Lung (tissue), 11 donors: ENCODE measurements at regions not wholly inside any gene's neighbourhood (a gene's known extent, or its start where the extent isn't known, plus 50 kb on each side); places are given as distances from the start of the nearest gene placed in this dataset.

Source experiments
- ATAC-seq: fragments of 200-7000 bp; cut with Tn5 transposase; one replicate; pipeline ENCODE4 v1.9.1; 2020; ENCODE audit warnings: moderate number of reproducible peaks; ENCODE audit not compliant: insufficient read depth, low FRiP score
- DNase-seq, 3 donors: peaks; one replicate each; pipeline ENCODE4 v3.0.0-alpha.2; 2013 to 2017
- H3K27ac ChIP-seq, 2 donors: one replicate each; pipeline ENCODE4 v1.5.1; 2013; ENCODE audit warnings: mild to moderate bottlenecking in 2 of 2, moderate library complexity in 2 of 2, control low read depth in 1 of 2, inconsistent platforms in 1 of 2, low read depth in 1 of 2, low read length in 1 of 2
- H3K27me3 ChIP-seq, 3 donors: one replicate each; pipeline ENCODE4 v1.5.1; 2013; ENCODE audit warnings: low read length in 2 of 3; ENCODE audit not compliant: control insufficient read depth in 3 of 3, insufficient read depth in 3 of 3
- H3K36me3 ChIP-seq, 4 donors: one replicate each; pipeline ENCODE4 v1.5.1; 2013; ENCODE audit warnings: low read length in 4 of 4, mild to moderate bottlenecking in 1 of 4, moderate library complexity in 1 of 4; ENCODE audit not compliant: control insufficient read depth in 4 of 4, insufficient read depth in 4 of 4
- H3K4me1 ChIP-seq, 5 donors: one replicate each; pipeline ENCODE4 v1.5.1; 2013; ENCODE audit warnings: low read length in 5 of 5, mild to moderate bottlenecking in 2 of 5, moderate library complexity in 1 of 5; ENCODE audit not compliant: control insufficient read depth in 5 of 5, insufficient read depth in 5 of 5
- H3K4me3 ChIP-seq: one replicate; pipeline ENCODE4 v1.5.1; 2013; ENCODE audit warnings: mild to moderate bottlenecking, control low read depth, moderate library complexity
- H3K9ac ChIP-seq, 2 donors: one replicate each; pipeline ENCODE4 v1.5.1; 2013; ENCODE audit warnings: low read length in 2 of 2, control low read depth in 1 of 2; ENCODE audit not compliant: insufficient read depth in 1 of 2
- H3K9me3 ChIP-seq, 4 donors: one replicate each; pipeline ENCODE4 v1.5.1; 2013; ENCODE audit warnings: low read length in 3 of 4, mild to moderate bottlenecking in 1 of 4, moderate library complexity in 1 of 4; ENCODE audit not compliant: control insufficient read depth in 4 of 4, insufficient read depth in 3 of 4
- CTCF ChIP-seq: IDR thresholded peaks from 2 replicates; pipeline ENCODE4 v1.5.1; 2012; ENCODE audit warnings: mild to moderate bottlenecking; ENCODE audit errors: control extremely low read depth, extremely low read depth
- WGBS, 2 donors: extraction: QIAGEN DNeasy Blood & Tissue Kit; methylation state at CpG; one replicate each; pipeline ENCODE4 v1.1.7; 2013; 5-methylcytosine and 5-hydroxymethylcytosine counted together
- donor health status: control.
- donor health status: control.
- donor health status: Bipolar disorder and iron deficiency.
- donor health status: healthy.
- donor health status: DM: yes; HTN: yes; CAD: no.

- no peaks in the 10 kb centered on the region for H3K4me1 ChIP-seq
- no peak for TF ChIP-seq CTCF
- H3K27me3 ChIP-seq: no peaks in the 10 kb centered on the region
- ATAC-seq (no peak), DNase-seq (no peak)
- no peak overlapping the region for H3K9ac ChIP-seq
- H3K27ac ChIP-seq: no peak overlapping the region
- H3K36me3 ChIP-seq: no peaks in the 10 kb centered on the region
- WGBS, 2 donors: 87 to 96% methylated on average over 1 of the region's 1 CpG
- no peaks in the 10 kb centered on the region for H3K9me3 ChIP-seq
- H3K4me3 ChIP-seq: no peak overlapping the region
Measured at GRCh38 chr5:167750586-167750985, 540.9 kb upstream of the WWC1 start.

DNA sequence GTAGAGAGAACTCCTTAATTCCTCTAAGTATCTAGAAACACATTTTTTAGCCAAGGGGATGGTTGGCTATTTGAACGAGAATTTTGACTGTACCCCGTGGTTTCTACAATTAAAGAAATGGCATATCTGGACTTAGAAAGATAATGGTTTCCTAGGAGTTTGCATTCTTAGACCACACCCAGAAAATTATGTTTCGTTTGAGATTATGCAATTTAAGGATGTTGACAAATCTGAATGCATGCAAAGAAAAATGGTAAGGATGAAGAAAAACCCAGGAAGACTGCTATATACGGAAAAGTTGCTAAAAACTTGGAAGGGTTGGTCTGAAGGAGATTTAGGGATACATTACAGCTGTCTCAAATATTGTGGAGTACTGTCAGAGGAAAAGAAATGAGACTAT lies 538.5 kb upstream of the WWC1 start:
- Histone ChIP-seq H3K9ac (no peak overlapping the region), H3K9me3 (no peaks in the 10 kb centered on the region), H3K36me3 (no peaks in the 10 kb centered on the region), H3K27ac (no peak overlapping the region), H3K4me1 (no peaks in the 10 kb centered on the region), H3K27me3 (no peaks in the 10 kb centered on the region), H3K4me3 (no peak overlapping the region)
- no peak for TF ChIP-seq CTCF
- no peak for DNase-seq
- 63 to 68% methylated on average over 4 of the region's 4 CpGs for WGBS, 2 donors
- ATAC-seq: no peak

- Histone ChIP-seq H3K9ac (no peak overlapping the region), H3K27ac (no peak overlapping the region), H3K36me3 (no peaks in the 10 kb centered on the region), H3K27me3 (no peaks in the 10 kb centered on the region), H3K4me3 (no peak overlapping the region), H3K4me1 (no peaks in the 10 kb centered on the region), H3K9me3 (no peaks in the 10 kb centered on the region)
- no peak for ATAC-seq
- DNase-seq: no peak
- TF ChIP-seq CTCF: no peak
- 69 to 80% methylated on average over 6 of the region's 6 CpGs for WGBS, 2 donors
Measured at GRCh38 chr5:167753725-167754490, 537.5 kb upstream of the WWC1 start.

DNA sequence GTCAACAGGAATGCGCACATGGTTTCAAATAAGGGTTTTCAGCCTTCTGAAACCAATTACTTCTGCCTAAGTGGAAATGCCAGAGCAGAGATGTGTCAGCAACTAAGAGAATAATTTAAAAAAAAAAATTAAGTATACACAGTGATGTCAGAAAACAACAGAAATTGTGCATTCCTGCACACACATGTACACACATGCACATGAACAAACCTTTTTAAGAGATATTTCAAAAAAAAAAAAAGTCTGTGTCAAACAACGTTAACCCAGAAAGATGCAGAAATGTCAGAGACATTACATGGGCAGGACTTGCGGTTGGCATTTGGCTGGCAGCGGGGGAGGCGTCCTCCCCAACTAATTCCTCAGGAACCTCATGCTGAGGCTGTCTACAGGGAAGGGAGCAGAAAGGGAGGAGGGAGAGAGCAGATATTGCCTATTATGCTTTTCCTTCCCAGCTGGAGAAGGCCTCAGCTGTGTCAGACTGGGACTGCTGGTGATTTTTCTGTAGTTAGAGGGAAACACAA lies 536.9 kb upstream of the WWC1 start:
- peaks cover 0 to 4% (median 0%) of the 10 kb centered on the region in 3 donors for H3K27me3 ChIP-seq
- 76 to 98% methylated on average over 5 of the region's 5 CpGs for WGBS, 2 donors

More for the DNA sequence above, 536.9 kb upstream of the WWC1 start:
- Histone ChIP-seq H3K9me3 (no peaks in the 10 kb centered on the region), H3K36me3 (no peaks in the 10 kb centered on the region), H3K27ac (no peak overlapping the region), H3K4me3 (no peak overlapping the region), H3K9ac (no peak overlapping the region), H3K4me1 (no peaks in the 10 kb centered on the region)
- ATAC-seq (no peak), DNase-seq (no peak)
- TF ChIP-seq CTCF: no peak
